ENCODE measurements at regions not wholly inside any gene's neighbourhood (a gene's known extent, or its start where the extent isn't known, plus 50 kb on each side); places are given as distances from the start of the nearest gene placed in this dataset.

GRCh38 chr4:167721617-167722486 is 370.5 kb upstream of the ANXA10 start:
- Histone ChIP-seq H3K27ac (ENCODE audit: low read depth, low read length) (no peak overlapping the region), H3K4me1 (ENCODE audit: insufficient read depth, low read length) (no peaks in the 10 kb centered on the region), H3K27me3 (ENCODE audit: insufficient read depth, low read length, poor library complexity, severe bottlenecking) (no peaks in the 10 kb centered on the region), H3K36me3 (ENCODE audit: insufficient read depth, low read length) (no peaks in the 10 kb centered on the region), H3K4me3 (ENCODE audit: low read length) (no peak overlapping the region), H3K9me3 (ENCODE audit: low read length) (no peaks in the 10 kb centered on the region)
- Mint-ChIP-seq H3K4me3 (no peak overlapping the region), H3K4me1 (no peaks in the 10 kb centered on the region), H3K27me3 (no peaks in the 10 kb centered on the region), H3K36me3 (no peaks in the 10 kb centered on the region), H3K27ac (no peak overlapping the region), H3K9me3 (peaks cover 2 to 17% (median 4%) of the 10 kb centered on the region in 5 donors)
- CTCF ChIA-PET, result no interaction called here
- DNase-seq, result no peak
- POLR2A ChIA-PET, result no interaction called here

- Mint-ChIP-seq H3K4me3 (no peak overlapping the region), H3K36me3 (no peaks in the 10 kb centered on the region), H3K27ac (no peak overlapping the region), H3K4me1 (no peaks in the 10 kb centered on the region), H3K27me3 (no peaks in the 10 kb centered on the region), H3K9me3 (peaks cover 2 to 17% (median 4%) of the 10 kb centered on the region in 5 donors)
- Histone ChIP-seq H3K4me3 (ENCODE audit: low read length) (no peak overlapping the region), H3K9me3 (ENCODE audit: low read length) (no peaks in the 10 kb centered on the region), H3K27me3 (ENCODE audit: insufficient read depth, low read length, poor library complexity, severe bottlenecking) (no peaks in the 10 kb centered on the region), H3K36me3 (ENCODE audit: insufficient read depth, low read length) (no peaks in the 10 kb centered on the region), H3K4me1 (ENCODE audit: insufficient read depth, low read length) (no peaks in the 10 kb centered on the region), H3K27ac (ENCODE audit: low read depth, low read length) (no peak overlapping the region)
- POLR2A ChIA-PET, result no interaction called here
- CTCF ChIA-PET, result no interaction called here
- DNase-seq, result no peak
Measured at GRCh38 chr4:167722487-167722808, 369.9 kb upstream of the ANXA10 start.

GRCh38 chr4:167724941-167725340 is 367.4 kb upstream of the ANXA10 start:
- Mint-ChIP-seq H3K36me3 (no peaks in the 10 kb centered on the region), H3K4me3 (no peak overlapping the region), H3K4me1 (no peaks in the 10 kb centered on the region), H3K27me3 (peaks cover 0 to 1% of the 10 kb centered on the region in 2 donors), H3K9me3 (peaks cover 2 to 30% (median 14%) of the 10 kb centered on the region in 5 donors), H3K27ac (no peak overlapping the region)
- ChIA-PET POLR2A (no interaction called here), CTCF (no interaction called here)
- Histone ChIP-seq H3K27ac (ENCODE audit: low read depth, low read length) (no peak overlapping the region), H3K4me1 (ENCODE audit: insufficient read depth, low read length) (no peaks in the 10 kb centered on the region), H3K4me3 (ENCODE audit: low read length) (no peak overlapping the region), H3K36me3 (ENCODE audit: insufficient read depth, low read length) (no peaks in the 10 kb centered on the region), H3K27me3 (ENCODE audit: insufficient read depth, low read length, poor library complexity, severe bottlenecking) (no peaks in the 10 kb centered on the region), H3K9me3 (ENCODE audit: low read length) (no peaks in the 10 kb centered on the region)
- no peak for DNase-seq

GRCh38 chr4:167730769-167731168 is 361.6 kb upstream of the ANXA10 start:
- no peaks in the 10 kb centered on the region for H3K36me3 ChIP-seq (ENCODE audit: insufficient read depth, low read length)
- H3K4me3 Mint-ChIP-seq, result no peak overlapping the region
- CTCF ChIA-PET, result no interaction called here
- H3K36me3 Mint-ChIP-seq, result no peaks in the 10 kb centered on the region
- POLR2A ChIA-PET, result no interaction called here
- H3K27ac ChIP-seq (ENCODE audit: low read depth, low read length), result no peak overlapping the region
- H3K27me3 ChIP-seq (ENCODE audit: insufficient read depth, low read length, poor library complexity, severe bottlenecking), result no peaks in the 10 kb centered on the region
- H3K9me3 Mint-ChIP-seq, result peaks cover 7 to 36% (median 24%) of the 10 kb centered on the region in 5 donors
- H3K27me3 Mint-ChIP-seq, result peaks cover 0 to 1% of the 10 kb centered on the region in 2 donors
- H3K4me3 ChIP-seq (ENCODE audit: low read length), result no peak overlapping the region
- no peaks in the 10 kb centered on the region for H3K4me1 Mint-ChIP-seq
- no peak for DNase-seq
- H3K9me3 ChIP-seq (ENCODE audit: low read length), result no peaks in the 10 kb centered on the region
- H3K27ac Mint-ChIP-seq, result no peak overlapping the region
- no peaks in the 10 kb centered on the region for H3K4me1 ChIP-seq (ENCODE audit: insufficient read depth, low read length)

GRCh38 chr4:167745024-167745687 is 347.2 kb upstream of the ANXA10 start:
- Histone ChIP-seq H3K9me3 (ENCODE audit: low read length) (no peaks in the 10 kb centered on the region), H3K4me1 (ENCODE audit: insufficient read depth, low read length) (no peaks in the 10 kb centered on the region), H3K4me3 (ENCODE audit: low read length) (no peak overlapping the region), H3K36me3 (ENCODE audit: insufficient read depth, low read length) (no peaks in the 10 kb centered on the region), H3K27ac (ENCODE audit: low read depth, low read length) (no peak overlapping the region), H3K27me3 (ENCODE audit: insufficient read depth, low read length, poor library complexity, severe bottlenecking) (no peaks in the 10 kb centered on the region)
- no peaks in the 10 kb centered on the region for H3K27me3 Mint-ChIP-seq
- no peaks in the 10 kb centered on the region for H3K4me1 Mint-ChIP-seq
- no peaks in the 10 kb centered on the region for H3K36me3 Mint-ChIP-seq
- H3K9me3 Mint-ChIP-seq, result peaks cover 0 to 16% (median 5%) of the 10 kb centered on the region in 5 donors
- ChIA-PET POLR2A (no interaction called here), CTCF (no interaction called here)
- no peak overlapping the region for H3K4me3 Mint-ChIP-seq
- DNase-seq, result no peak
- H3K27ac Mint-ChIP-seq, result no peak overlapping the region

- no peaks in the 10 kb centered on the region for H3K4me1 Mint-ChIP-seq
- H3K36me3 ChIP-seq (ENCODE audit: insufficient read depth, low read length), result no peaks in the 10 kb centered on the region
- H3K27me3 ChIP-seq (ENCODE audit: insufficient read depth, low read length, poor library complexity, severe bottlenecking), result no peaks in the 10 kb centered on the region
- H3K27ac Mint-ChIP-seq, result no peak overlapping the region
- no peak overlapping the region for H3K4me3 Mint-ChIP-seq
- DNase-seq, result no peak
- H3K9me3 ChIP-seq (ENCODE audit: low read length), result peaks cover 5% of the 10 kb centered on the region
- H3K36me3 Mint-ChIP-seq, result no peaks in the 10 kb centered on the region
- H3K4me1 ChIP-seq (ENCODE audit: insufficient read depth, low read length), result no peaks in the 10 kb centered on the region
- H3K9me3 Mint-ChIP-seq, result peaks cover 8 to 23% (median 12%) of the 10 kb centered on the region in 5 donors
- H3K4me3 ChIP-seq (ENCODE audit: low read length), result no peak overlapping the region
- H3K27me3 Mint-ChIP-seq, result no peaks in the 10 kb centered on the region
- no peak overlapping the region for H3K27ac ChIP-seq (ENCODE audit: low read depth, low read length)
- ChIA-PET CTCF (no interaction called here), POLR2A (no interaction called here)
Measured at GRCh38 chr4:167767281-167767680, 325.1 kb upstream of the ANXA10 start.

- no peak overlapping the region for H3K27ac ChIP-seq (ENCODE audit: low read depth, low read length)
- H3K4me3 ChIP-seq (ENCODE audit: low read length), result no peak overlapping the region
- Mint-ChIP-seq H3K9me3 (peaks cover 2 to 16% (median 7%) of the 10 kb centered on the region in 5 donors), H3K36me3 (no peaks in the 10 kb centered on the region), H3K27me3 (no peaks in the 10 kb centered on the region), H3K4me3 (no peak overlapping the region), H3K27ac (no peak overlapping the region), H3K4me1 (no peaks in the 10 kb centered on the region)
- ChIA-PET POLR2A (no interaction called here), CTCF (no interaction called here)
- H3K9me3 ChIP-seq (ENCODE audit: low read length), result peaks cover 2% of the 10 kb centered on the region
- no peak for DNase-seq
- H3K36me3 ChIP-seq (ENCODE audit: insufficient read depth, low read length), result no peaks in the 10 kb centered on the region
- no peaks in the 10 kb centered on the region for H3K27me3 ChIP-seq (ENCODE audit: insufficient read depth, low read length, poor library complexity, severe bottlenecking)
- no peaks in the 10 kb centered on the region for H3K4me1 ChIP-seq (ENCODE audit: insufficient read depth, low read length)
Measured at GRCh38 chr4:167774646-167775045, 317.7 kb upstream of the ANXA10 start.

GRCh38 chr4:167775375-167775774 is 317.0 kb upstream of the ANXA10 start:
- no peak overlapping the region for H3K4me3 Mint-ChIP-seq
- peaks cover 2 to 12% (median 8%) of the 10 kb centered on the region in 5 donors for H3K9me3 Mint-ChIP-seq
- H3K4me1 Mint-ChIP-seq, result no peaks in the 10 kb centered on the region
- no peaks in the 10 kb centered on the region for H3K4me1 ChIP-seq (ENCODE audit: insufficient read depth, low read length)
- H3K27ac Mint-ChIP-seq, result no peak overlapping the region
- H3K9me3 ChIP-seq (ENCODE audit: low read length), result no peaks in the 10 kb centered on the region
- no peaks in the 10 kb centered on the region for H3K36me3 ChIP-seq (ENCODE audit: insufficient read depth, low read length)
- no peaks in the 10 kb centered on the region for H3K27me3 Mint-ChIP-seq
- no peaks in the 10 kb centered on the region for H3K27me3 ChIP-seq (ENCODE audit: insufficient read depth, low read length, poor library complexity, severe bottlenecking)
- H3K4me3 ChIP-seq (ENCODE audit: low read length), result no peak overlapping the region
- DNase-seq, result no peak
- ChIA-PET POLR2A (no interaction called here), CTCF (no interaction called here)
- no peak overlapping the region for H3K27ac ChIP-seq (ENCODE audit: low read depth, low read length)
- no peaks in the 10 kb centered on the region for H3K36me3 Mint-ChIP-seq
